ENCODE measurements at regions not wholly inside any gene's neighbourhood (a gene's known extent, or its start where the extent isn't known, plus 50 kb on each side); places are given as distances from the start of the nearest gene placed in this dataset.

- Histone ChIP-seq H3K4me3 (ENCODE audit: low read length) (no peak overlapping the region), H3K9me3 (ENCODE audit: control insufficient read depth, insufficient read depth, low read length) (no peaks in the 10 kb centered on the region), H3K4me1 (ENCODE audit: control insufficient read depth, low read length) (no peaks in the 10 kb centered on the region), H3K27me3 (ENCODE audit: control insufficient read depth, low read length) (no peaks in the 10 kb centered on the region), H3K9me2 (replicated peaks; ENCODE audit: control insufficient read depth, low read length) (no peaks in the 10 kb centered on the region), H4K20me1 (ENCODE audit: control insufficient read depth, insufficient read depth, low read depth, low read length) (no peaks in the 10 kb centered on the region), H3K36me3 (ENCODE audit: control insufficient read depth, low read length) (no peaks in the 10 kb centered on the region), H3F3A (ENCODE audit: control insufficient read depth, insufficient read depth) (no peaks in the 10 kb centered on the region), H3K79me2 (ENCODE audit: control insufficient read depth, low read length) (no peaks in the 10 kb centered on the region), H3K27ac (ENCODE audit: low read depth, low read length) (no peak overlapping the region), H3K4me2 (ENCODE audit: low read length) (no peak overlapping the region)
- no peak for TF ChIP-seq CTCF (IDR thresholded peaks at IDR 0.05; ENCODE audit: low read depth, low read length, poor library complexity, severe bottlenecking)
- no peak for TF ChIP-seq EZH2phosphoT487 (IDR thresholded peaks at IDR 0.05; ENCODE audit: borderline replicate concordance, low read length)
These were observed 137.2 kb downstream of the CYSLTR2 start for GRCh38 chr13:48790966-48791365.

DNA sequence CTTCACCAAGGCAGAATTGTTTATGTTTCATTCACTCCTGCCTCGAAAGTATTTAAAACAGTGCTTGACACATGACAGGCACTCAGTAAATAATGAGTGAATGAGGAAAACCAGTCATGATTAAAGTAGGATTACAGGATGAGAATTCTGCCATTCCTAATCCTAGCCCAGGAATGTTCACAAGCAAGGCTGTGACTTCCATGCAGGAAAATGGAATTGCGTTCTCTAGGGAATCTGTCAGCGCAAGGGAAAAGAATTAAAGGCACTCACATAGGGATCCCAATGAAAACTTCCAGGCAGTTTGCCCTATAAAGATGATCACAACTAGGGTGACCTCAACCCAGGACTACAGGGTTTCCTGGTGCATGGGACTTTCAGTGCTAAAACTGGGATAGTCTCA lies 143.4 kb downstream of the CYSLTR2 start:
- H3K9me3 ChIP-seq (ENCODE audit: control insufficient read depth, insufficient read depth, low read length) = no peaks in the 10 kb centered on the region
- H3K4me2 ChIP-seq (ENCODE audit: low read length) = no peak overlapping the region
- no peak for TF ChIP-seq EZH2phosphoT487 (IDR thresholded peaks at IDR 0.05; ENCODE audit: borderline replicate concordance, low read length)
- no peak for TF ChIP-seq CTCF (IDR thresholded peaks at IDR 0.05; ENCODE audit: low read depth, low read length, poor library complexity, severe bottlenecking)
- no peaks in the 10 kb centered on the region for H4K20me1 ChIP-seq (ENCODE audit: control insufficient read depth, insufficient read depth, low read depth, low read length)
- H3K36me3 ChIP-seq (ENCODE audit: control insufficient read depth, low read length) = no peaks in the 10 kb centered on the region
- H3K9me2 ChIP-seq (replicated peaks; ENCODE audit: control insufficient read depth, low read length) = no peaks in the 10 kb centered on the region
- H3F3A ChIP-seq (ENCODE audit: control insufficient read depth, insufficient read depth) = no peaks in the 10 kb centered on the region
- H3K4me1 ChIP-seq (ENCODE audit: control insufficient read depth, low read length) = no peaks in the 10 kb centered on the region
- no peaks in the 10 kb centered on the region for H3K27me3 ChIP-seq (ENCODE audit: control insufficient read depth, low read length)
- no peak overlapping the region for H3K27ac ChIP-seq (ENCODE audit: low read depth, low read length)
- no peaks in the 10 kb centered on the region for H3K79me2 ChIP-seq (ENCODE audit: control insufficient read depth, low read length)
- H3K4me3 ChIP-seq (ENCODE audit: low read length) = no peak overlapping the region

DNA sequence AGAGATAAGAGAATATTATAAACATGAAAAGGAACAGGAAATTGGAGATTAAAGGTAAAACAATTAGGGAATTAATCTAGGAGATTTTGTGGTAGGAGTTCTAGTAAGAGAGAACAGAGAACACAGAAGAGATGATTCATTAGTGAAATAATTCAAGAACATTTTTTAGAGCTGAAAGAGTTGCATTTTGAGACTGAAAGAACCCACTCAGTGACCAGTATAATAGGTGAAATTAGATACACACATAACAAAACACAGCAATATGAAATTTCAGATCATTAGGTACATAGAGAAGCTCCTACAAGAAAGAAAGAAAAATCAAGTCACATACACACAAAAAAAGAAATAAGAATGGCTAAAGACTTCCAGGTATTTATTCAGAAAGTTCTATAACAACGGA lies 144.0 kb downstream of the CYSLTR2 start:
- Histone ChIP-seq H3K4me2 (ENCODE audit: low read length) (no peak overlapping the region), H3K27ac (ENCODE audit: low read depth, low read length) (no peak overlapping the region), H3K79me2 (ENCODE audit: control insufficient read depth, low read length) (no peaks in the 10 kb centered on the region), H3K36me3 (ENCODE audit: control insufficient read depth, low read length) (no peaks in the 10 kb centered on the region), H3K4me3 (ENCODE audit: low read length) (no peak overlapping the region), H3K9me2 (replicated peaks; ENCODE audit: control insufficient read depth, low read length) (no peaks in the 10 kb centered on the region), H4K20me1 (ENCODE audit: control insufficient read depth, insufficient read depth, low read depth, low read length) (no peaks in the 10 kb centered on the region), H3K27me3 (ENCODE audit: control insufficient read depth, low read length) (no peaks in the 10 kb centered on the region), H3F3A (ENCODE audit: control insufficient read depth, insufficient read depth) (no peaks in the 10 kb centered on the region), H3K9me3 (ENCODE audit: control insufficient read depth, insufficient read depth, low read length) (no peaks in the 10 kb centered on the region), H3K4me1 (ENCODE audit: control insufficient read depth, low read length) (no peaks in the 10 kb centered on the region)
- no peak for TF ChIP-seq EZH2phosphoT487 (IDR thresholded peaks at IDR 0.05; ENCODE audit: borderline replicate concordance, low read length)
- no peak for TF ChIP-seq CTCF (IDR thresholded peaks at IDR 0.05; ENCODE audit: low read depth, low read length, poor library complexity, severe bottlenecking)

DNA sequence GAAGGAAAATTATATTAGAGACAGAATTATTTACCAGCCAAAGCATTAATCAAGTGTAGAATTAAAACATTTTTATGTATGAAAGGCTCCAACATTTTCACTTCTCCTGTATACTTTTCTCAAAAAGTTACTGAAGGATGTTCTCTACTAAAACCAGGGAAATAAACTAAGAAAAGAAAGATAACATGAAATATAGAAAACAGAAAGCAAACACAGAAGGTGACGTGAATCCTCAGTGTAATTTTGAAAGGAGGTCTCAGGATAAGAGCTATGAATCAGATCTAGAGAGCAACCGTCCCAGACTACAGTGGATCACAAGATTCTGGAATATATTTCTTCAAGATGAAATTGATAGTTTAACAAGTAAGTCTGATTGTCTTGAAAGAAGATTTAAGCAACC lies 144.5 kb downstream of the CYSLTR2 start:
- TF ChIP-seq EZH2phosphoT487 (IDR thresholded peaks at IDR 0.05; ENCODE audit: borderline replicate concordance, low read length) (no peak), CTCF (IDR thresholded peaks at IDR 0.05; ENCODE audit: low read depth, low read length, poor library complexity, severe bottlenecking) (no peak)
- Histone ChIP-seq H3K79me2 (ENCODE audit: control insufficient read depth, low read length) (no peaks in the 10 kb centered on the region), H3F3A (ENCODE audit: control insufficient read depth, insufficient read depth) (no peaks in the 10 kb centered on the region), H3K4me3 (ENCODE audit: low read length) (no peak overlapping the region), H3K9me3 (ENCODE audit: control insufficient read depth, insufficient read depth, low read length) (no peaks in the 10 kb centered on the region), H3K36me3 (ENCODE audit: control insufficient read depth, low read length) (no peaks in the 10 kb centered on the region), H3K27ac (ENCODE audit: low read depth, low read length) (no peak overlapping the region), H3K4me2 (ENCODE audit: low read length) (no peak overlapping the region), H3K4me1 (ENCODE audit: control insufficient read depth, low read length) (no peaks in the 10 kb centered on the region), H4K20me1 (ENCODE audit: control insufficient read depth, insufficient read depth, low read depth, low read length) (no peaks in the 10 kb centered on the region), H3K9me2 (replicated peaks; ENCODE audit: control insufficient read depth, low read length) (no peaks in the 10 kb centered on the region), H3K27me3 (ENCODE audit: control insufficient read depth, low read length) (no peaks in the 10 kb centered on the region)

All from DOHH2 (cell line).